Neural progenitor cell (in vitro differentiated cells): ENCODE measurements at regions not wholly inside any gene's neighbourhood (a gene's known extent, or its start where the extent isn't known, plus 50 kb on each side); places are given as distances from the start of the nearest gene placed in this dataset.

Experiments
- DNase-seq: peaks from one replicate; pipeline ENCODE4 v3.0.0-alpha.2; 2016; ENCODE audit warnings: low spot score
- H2AFZ ChIP-seq: fragments of 200-600 bp; sonication (generic); replicated peaks from 2 replicates; pipeline ENCODE4 v1.6.1; 2016; ENCODE audit warnings: antibody characterized with exemption
- H3F3A ChIP-seq: fragments of 200-600 bp; sonication (generic); 2 replicates; pipeline ENCODE4 v1.6.1; 2016; ENCODE audit warnings: antibody characterized with exemption, low read depth
- H3K27ac ChIP-seq: fragments of 200-600 bp; sonication (generic); 2 replicates; pipeline ENCODE4 v1.5.1; 2016; ENCODE audit warnings: mild to moderate bottlenecking
- H3K27me3 ChIP-seq: fragments of 200-600 bp; sonication (generic); 2 replicates; pipeline ENCODE4 v1.6.1; 2016; ENCODE audit warnings: mild to moderate bottlenecking, moderate library complexity
- H3K36me3 ChIP-seq: fragments of 200-600 bp; sonication (generic); 2 replicates; pipeline ENCODE4 v1.5.1; 2016
- H3K4me1 ChIP-seq: fragments of 200-600 bp; sonication (generic); 2 replicates; pipeline ENCODE4 v1.6.1; 2016; ENCODE audit warnings: mixed run types
- H3K4me2 ChIP-seq: fragments of 200-600 bp; sonication (generic); 2 replicates; pipeline ENCODE4 v1.6.1; 2016
- H3K4me3 ChIP-seq: fragments of 200-600 bp; sonication (generic); 2 replicates; pipeline ENCODE4 v1.5.1; 2016
- H3K79me2 ChIP-seq: fragments of 200-600 bp; sonication (generic); 2 replicates; pipeline ENCODE4 v1.6.1; 2016; ENCODE audit warnings: low read depth
- H3K9ac ChIP-seq: fragments of 200-600 bp; sonication (generic); 2 replicates; pipeline ENCODE4 v1.6.1; 2016
- H3K9me3 ChIP-seq: fragments of 200-600 bp; sonication (generic); 2 replicates; pipeline ENCODE4 v1.5.1; 2016; ENCODE audit warnings: low read depth
- H4K20me1 ChIP-seq: fragments of 200-600 bp; sonication (generic); 2 replicates; pipeline ENCODE4 v1.6.1; 2016; ENCODE audit warnings: low read depth
- H3K27ac Mint-ChIP-seq: 3 replicates; pipeline ENCODE4 v1.8.0; 2021; ENCODE audit warnings: mixed read lengths
- H3K27me3 Mint-ChIP-seq: 2 replicates; pipeline ENCODE4 v1.8.0; 2022; ENCODE audit warnings: low read depth, mild to moderate bottlenecking, inconsistent platforms, moderate library complexity, mixed read lengths; ENCODE audit not compliant: insufficient read depth
- H3K36me3 Mint-ChIP-seq: 3 replicates; pipeline ENCODE4 v1.8.0; 2021; ENCODE audit warnings: mixed read lengths
- H3K4me1 Mint-ChIP-seq: 3 replicates; pipeline ENCODE4 v1.8.0; 2021; ENCODE audit warnings: mixed read lengths
- H3K4me3 Mint-ChIP-seq: 3 replicates; pipeline ENCODE4 v1.8.0; 2021; ENCODE audit warnings: mild to moderate bottlenecking, moderate library complexity, mixed read lengths
- H3K9me3 Mint-ChIP-seq: 3 replicates; pipeline ENCODE4 v1.8.0; 2020; ENCODE audit warnings: mixed read lengths
- CTCF ChIP-seq: fragments of 200-600 bp; sonication (generic); IDR thresholded peaks from 2 replicates; pipeline ENCODE4 v1.5.1; 2017; ENCODE audit warnings: antibody characterized with exemption, mild to moderate bottlenecking
- EZH2 ChIP-seq: fragments of 200-600 bp; sonication (generic); IDR thresholded peaks from 2 replicates; pipeline ENCODE4 v1.6.1; 2017; ENCODE audit warnings: antibody characterized with exemption, mild to moderate bottlenecking, moderate library complexity
- EZH2phosphoT487 ChIP-seq: fragments of 200-600 bp; sonication (generic); IDR thresholded peaks from 2 replicates; pipeline ENCODE4 v1.6.1; 2017; ENCODE audit warnings: antibody characterized with exemption

GRCh38 chr16:27633721-27634120 is 83.8 kb downstream of the KATNIP start:
- peaks cover 2% of the 10 kb centered on the region for H3K27me3 Mint-ChIP-seq
- no peak for DNase-seq
- Histone ChIP-seq H2AFZ (no peak overlapping the region), H3K9ac (no peak overlapping the region), H3K36me3 (no peaks in the 10 kb centered on the region), H4K20me1 (peaks cover 2% of the 10 kb centered on the region), H3K4me3 (no peak overlapping the region), H3K27me3 (no peaks in the 10 kb centered on the region), H3F3A (peaks cover 8% of the 10 kb centered on the region), H3K4me2 (no peak overlapping the region), H3K4me1 (peaks cover 6% of the 10 kb centered on the region), H3K79me2 (no peaks in the 10 kb centered on the region), H3K27ac (peak overlapping the region; percentile 45), H3K9me3 (no peaks in the 10 kb centered on the region)
- H3K4me1 Mint-ChIP-seq: peaks cover 15% of the 10 kb centered on the region
- peaks cover 5% of the 10 kb centered on the region for H3K36me3 Mint-ChIP-seq
- H3K27ac Mint-ChIP-seq: no peak overlapping the region
- no peak for TF ChIP-seq EZH2
- TF ChIP-seq EZH2phosphoT487: no peak
- no peak for TF ChIP-seq CTCF
- H3K9me3 Mint-ChIP-seq: no peaks in the 10 kb centered on the region
- no peak overlapping the region for H3K4me3 Mint-ChIP-seq

GRCh38 chr16:27634779-27635178 is 84.8 kb downstream of the KATNIP start:
- Mint-ChIP-seq H3K4me1 (peaks cover 12% of the 10 kb centered on the region), H3K27ac (no peak overlapping the region), H3K36me3 (peaks cover 5% of the 10 kb centered on the region), H3K9me3 (no peaks in the 10 kb centered on the region), H3K27me3 (peaks cover 2% of the 10 kb centered on the region), H3K4me3 (no peak overlapping the region)
- Histone ChIP-seq H3F3A (peaks cover 8% of the 10 kb centered on the region), H2AFZ (no peak overlapping the region), H3K79me2 (no peaks in the 10 kb centered on the region), H4K20me1 (peaks cover 2% of the 10 kb centered on the region), H3K4me2 (no peak overlapping the region), H3K9ac (no peak overlapping the region), H3K4me1 (peaks cover 6% of the 10 kb centered on the region), H3K36me3 (no peaks in the 10 kb centered on the region), H3K27ac (no peak overlapping the region), H3K27me3 (no peaks in the 10 kb centered on the region), H3K9me3 (no peaks in the 10 kb centered on the region), H3K4me3 (no peak overlapping the region)
- no peak for DNase-seq
- no peak for TF ChIP-seq CTCF
- no peak for TF ChIP-seq EZH2
- TF ChIP-seq EZH2phosphoT487: no peak

GRCh38 chr16:27636453-27637240 is 86.7 kb downstream of the KATNIP start:
- DNase-seq: peak; percentile 21
- Histone ChIP-seq H3K9ac (no peak overlapping the region), H3K4me2 (no peak overlapping the region), H4K20me1 (peaks cover 2% of the 10 kb centered on the region), H2AFZ (no peak overlapping the region), H3K4me1 (peaks cover 6% of the 10 kb centered on the region), H3K36me3 (no peaks in the 10 kb centered on the region), H3F3A (peaks cover 8% of the 10 kb centered on the region), H3K4me3 (no peak overlapping the region), H3K27ac (peak overlapping the region; percentile 3), H3K79me2 (no peaks in the 10 kb centered on the region), H3K9me3 (no peaks in the 10 kb centered on the region), H3K27me3 (no peaks in the 10 kb centered on the region)
- no peak overlapping the region for H3K27ac Mint-ChIP-seq
- TF ChIP-seq EZH2phosphoT487: no peak
- no peak for TF ChIP-seq EZH2
- TF ChIP-seq CTCF: no peak
- H3K4me1 Mint-ChIP-seq: peaks cover 15% of the 10 kb centered on the region
- peaks cover 5% of the 10 kb centered on the region for H3K36me3 Mint-ChIP-seq
- no peak overlapping the region for H3K4me3 Mint-ChIP-seq
- H3K9me3 Mint-ChIP-seq: no peaks in the 10 kb centered on the region
- H3K27me3 Mint-ChIP-seq: peaks cover 2% of the 10 kb centered on the region
